NCI-H446 (cell line): ENCODE measurements at regions not wholly inside any gene's neighbourhood (a gene's known extent, or its start where the extent isn't known, plus 50 kb on each side); places are given as distances from the start of the nearest gene placed in this dataset.

Experiments used
- DNase-seq, 2 experiments: peaks; one replicate each; lab custom pipeline; 2025; lab: John Stamatoyannopoulos, UW

- DNase-seq, result no peak
Observed at GRCh38 chr12:126591533-126591932, 1526.3 kb downstream of the AACS start.

GRCh38 chr12:126601184-126602170 is 1536.2 kb downstream of the AACS start:
- no peak for DNase-seq

- no peak for DNase-seq
Observed at GRCh38 chr12:126602612-126603011, 1537.4 kb downstream of the AACS start.

- no peak for DNase-seq
Observed at GRCh38 chr12:126607157-126607556, 1541.9 kb downstream of the AACS start.

- no peak for DNase-seq
Observed at GRCh38 chr12:126607867-126608266, 1542.6 kb downstream of the AACS start.

- no peak for DNase-seq
Observed at GRCh38 chr12:126608607-126609175, 1543.5 kb downstream of the AACS start.

GRCh38 chr12:126616441-126616840 is 1551.2 kb downstream of the AACS start:
- DNase-seq, result no peak

- no peak for DNase-seq
Observed at GRCh38 chr12:126617312-126617711, 1552.1 kb downstream of the AACS start.

GRCh38 chr12:126627596-126627995 is 1562.4 kb downstream of the AACS start:
- DNase-seq, result no peak

- DNase-seq, result no peak
Observed at GRCh38 chr12:126636821-126637220, 1571.6 kb downstream of the AACS start.

GRCh38 chr12:126644236-126645020 is 1579.2 kb downstream of the AACS start:
- DNase-seq, result no peak

GRCh38 chr12:126648074-126648473 is 1582.8 kb downstream of the AACS start:
- DNase-seq, result no peak

- DNase-seq, result no peak
Observed at GRCh38 chr12:126651133-126651532, 1585.9 kb downstream of the AACS start.

- no peak for DNase-seq
Observed at GRCh38 chr12:126663304-126664094, 1598.3 kb downstream of the AACS start.

- DNase-seq, result no peak
Observed at GRCh38 chr12:126667339-126667738, 1599.6 kb upstream of the TMEM132C start.

GRCh38 chr12:126668538-126668937 is 1598.4 kb upstream of the TMEM132C start:
- no peak for DNase-seq

GRCh38 chr12:126668961-126669360 is 1598.0 kb upstream of the TMEM132C start:
- no peak for DNase-seq

- no peak for DNase-seq
Observed at GRCh38 chr12:126676434-126676833, 1590.5 kb upstream of the TMEM132C start.

- no peak for DNase-seq
Observed at GRCh38 chr12:126681676-126682075, 1585.3 kb upstream of the TMEM132C start.

- no peak for DNase-seq
Observed at GRCh38 chr12:126684703-126685102, 1582.3 kb upstream of the TMEM132C start.

- no peak for DNase-seq
Observed at GRCh38 chr12:126685636-126686035, 1581.3 kb upstream of the TMEM132C start.

GRCh38 chr12:126688556-126688955 is 1578.4 kb upstream of the TMEM132C start:
- no peak for DNase-seq
